Chondrocyte (in vitro differentiated cells): ENCODE measurements at regions not wholly inside any gene's neighbourhood (a gene's known extent, or its start where the extent isn't known, plus 50 kb on each side); places are given as distances from the start of the nearest gene placed in this dataset.
A peak's percentile ranks its signal among the peaks of the same experiment; 100 is the strongest.
"Not testable (repeated sequence)": the region's sequence is repeated elsewhere in the genome, so short reads cannot be mapped to it uniquely, and the experiment has no call there.

ENCODE experiments used
- DNase-seq: peaks from one replicate; pipeline ENCODE4 v3.0.0; 2021; ENCODE audit warnings: mixed read lengths, low spot score
- H3K27ac Mint-ChIP-seq: one replicate; pipeline ENCODE4 v1.8.0; 2021; ENCODE audit warnings: mild to moderate bottlenecking, moderate library complexity, mixed read lengths; ENCODE audit not compliant: unreplicated experiment
- H3K27me3 Mint-ChIP-seq: 2 replicates; pipeline ENCODE4 v1.8.0; 2021; ENCODE audit warnings: low read depth, mixed read lengths
- H3K36me3 Mint-ChIP-seq: 2 replicates; pipeline ENCODE4 v1.8.0; 2021; ENCODE audit warnings: low read depth, mixed read lengths
- H3K4me1 Mint-ChIP-seq: 2 replicates; pipeline ENCODE4 v1.8.0; 2021; ENCODE audit warnings: low read depth, mild to moderate bottlenecking, mixed read lengths
- H3K4me3 Mint-ChIP-seq: one replicate; pipeline ENCODE4 v1.8.0; 2021; ENCODE audit warnings: mild to moderate bottlenecking, moderate library complexity, mixed read lengths; ENCODE audit not compliant: unreplicated experiment
- H3K9me3 Mint-ChIP-seq: 2 replicates; pipeline ENCODE4 v1.8.0; 2021; ENCODE audit warnings: low read depth, mixed read lengths
- CTCF ChIP-seq: fragments of 200-600 bp; sonication (generic); IDR thresholded peaks from 2 replicates; pipeline ENCODE4 v1.5.0; 2021; ENCODE audit warnings: antibody characterized with exemption, mild to moderate bottlenecking, moderate library complexity

GRCh38 chr15:96053781-96054428 is 276.6 kb upstream of the NR2F2 start:
- no peaks in the 10 kb centered on the region for H3K27me3 Mint-ChIP-seq
- peak overlapping the region; percentile 21 for H3K4me3 Mint-ChIP-seq

GRCh38 chr15:96054621-96055020 is 275.9 kb upstream of the NR2F2 start:
- H3K9me3 Mint-ChIP-seq, result no peaks in the 10 kb centered on the region
- no peaks in the 10 kb centered on the region for H3K27me3 Mint-ChIP-seq
- H3K27ac Mint-ChIP-seq, result no peak overlapping the region
- H3K4me3 Mint-ChIP-seq, result no peak overlapping the region
- peaks cover 9% of the 10 kb centered on the region for H3K4me1 Mint-ChIP-seq
- no peaks in the 10 kb centered on the region for H3K36me3 Mint-ChIP-seq
- DNase-seq, result no peak
- TF ChIP-seq CTCF, result no peak

More at GRCh38 chr15:96053781-96054428, 276.6 kb upstream of the NR2F2 start:
- Mint-ChIP-seq H3K9me3 (no peaks in the 10 kb centered on the region), H3K36me3 (no peaks in the 10 kb centered on the region), H3K4me1 (peaks cover 14% of the 10 kb centered on the region), H3K27ac (no peak overlapping the region)
- no peak for TF ChIP-seq CTCF
- no peak for DNase-seq

- Mint-ChIP-seq H3K27me3 (no peaks in the 10 kb centered on the region), H3K4me3 (no peak overlapping the region), H3K27ac (no peak overlapping the region), H3K4me1 (peaks cover 7% of the 10 kb centered on the region), H3K9me3 (no peaks in the 10 kb centered on the region), H3K36me3 (no peaks in the 10 kb centered on the region)
- DNase-seq, result no peak
- no peak for TF ChIP-seq CTCF
Observed at GRCh38 chr15:96058103-96058851, 272.2 kb upstream of the NR2F2 start.

- not testable (repeated sequence) for H3K9me3 Mint-ChIP-seq, H3K27me3 Mint-ChIP-seq, H3K27ac Mint-ChIP-seq, H3K4me3 Mint-ChIP-seq, H3K36me3 Mint-ChIP-seq, H3K4me1 Mint-ChIP-seq, DNase-seq
Observed at GRCh38 chr15:96058852-96059103, 271.7 kb upstream of the NR2F2 start.

GRCh38 chr15:96060591-96060990 is 269.9 kb upstream of the NR2F2 start:
- not testable (repeated sequence) for H3K4me1 Mint-ChIP-seq, H3K4me3 Mint-ChIP-seq, H3K27me3 Mint-ChIP-seq, H3K27ac Mint-ChIP-seq, H3K9me3 Mint-ChIP-seq, DNase-seq, H3K36me3 Mint-ChIP-seq

GRCh38 chr15:96064351-96064756 is 266.1 kb upstream of the NR2F2 start:
- H3K27ac Mint-ChIP-seq, result no peak overlapping the region
- H3K9me3 Mint-ChIP-seq, result no peaks in the 10 kb centered on the region
- no peaks in the 10 kb centered on the region for H3K27me3 Mint-ChIP-seq
- no peaks in the 10 kb centered on the region for H3K36me3 Mint-ChIP-seq
- no peaks in the 10 kb centered on the region for H3K4me1 Mint-ChIP-seq
- no peak for TF ChIP-seq CTCF
- no peak for DNase-seq
- no peak overlapping the region for H3K4me3 Mint-ChIP-seq
